ENCODE measurements at regions not wholly inside any gene's neighbourhood (a gene's known extent, or its start where the extent isn't known, plus 50 kb on each side); places are given as distances from the start of the nearest gene placed in this dataset.

DNA sequence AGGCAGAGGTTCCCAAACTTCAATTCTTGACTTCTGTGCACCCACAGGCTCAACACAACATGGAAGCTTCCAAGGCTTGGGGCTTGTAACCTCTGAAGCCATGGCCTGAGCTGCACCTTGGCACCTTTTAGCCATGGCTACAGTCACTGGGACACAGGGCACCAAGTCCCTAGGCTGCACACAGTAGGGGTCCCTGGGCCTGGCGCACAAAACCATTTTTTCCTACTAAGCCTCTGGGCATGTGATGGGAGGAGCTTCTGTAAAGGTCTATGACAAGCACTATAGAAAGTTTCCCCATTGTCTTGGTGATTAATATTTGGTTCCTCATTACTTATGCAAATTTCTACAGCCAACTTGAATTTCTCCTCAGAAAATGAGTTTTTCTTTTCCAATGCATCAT is 420.9 kb upstream of the GRM3 start:
- TF ChIP-seq, protein P1, sequence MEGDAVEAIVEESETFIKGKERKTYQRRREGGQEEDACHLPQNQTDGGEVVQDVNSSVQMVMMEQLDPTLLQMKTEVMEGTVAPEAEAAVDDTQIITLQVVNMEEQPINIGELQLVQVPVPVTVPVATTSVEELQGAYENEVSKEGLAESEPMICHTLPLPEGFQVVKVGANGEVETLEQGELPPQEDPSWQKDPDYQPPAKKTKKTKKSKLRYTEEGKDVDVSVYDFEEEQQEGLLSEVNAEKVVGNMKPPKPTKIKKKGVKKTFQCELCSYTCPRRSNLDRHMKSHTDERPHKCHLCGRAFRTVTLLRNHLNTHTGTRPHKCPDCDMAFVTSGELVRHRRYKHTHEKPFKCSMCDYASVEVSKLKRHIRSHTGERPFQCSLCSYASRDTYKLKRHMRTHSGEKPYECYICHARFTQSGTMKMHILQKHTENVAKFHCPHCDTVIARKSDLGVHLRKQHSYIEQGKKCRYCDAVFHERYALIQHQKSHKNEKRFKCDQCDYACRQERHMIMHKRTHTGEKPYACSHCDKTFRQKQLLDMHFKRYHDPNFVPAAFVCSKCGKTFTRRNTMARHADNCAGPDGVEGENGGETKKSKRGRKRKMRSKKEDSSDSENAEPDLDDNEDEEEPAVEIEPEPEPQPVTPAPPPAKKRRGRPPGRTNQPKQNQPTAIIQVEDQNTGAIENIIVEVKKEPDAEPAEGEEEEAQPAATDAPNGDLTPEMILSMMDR (IDR thresholded peaks at IDR 0.05) = no peak
- TF ChIP-seq POLR2A (IDR thresholded peaks at IDR 0.05) = no peak

Measured in heart left ventricle (tissue), 13 donors.